HCT116 (cell line): ENCODE measurements at regions not wholly inside any gene's neighbourhood (a gene's known extent, or its start where the extent isn't known, plus 50 kb on each side); places are given as distances from the start of the nearest gene placed in this dataset.
"Not testable (repeated sequence)": the region's sequence is repeated elsewhere in the genome, so short reads cannot be mapped to it uniquely, and the experiment has no call there.

Experiments
- ATAC-seq: fragments of 200-7000 bp; cut with Tn5 transposase; 2 replicates; pipeline ENCODE4 v1.9.1; 2020; ENCODE audit warnings: mild to moderate bottlenecking, moderate library complexity
- BruUV-seq: library from RNA; stranded (reverse); fragments of 400-500 nt; replicated peaks from 2 replicates; lab custom pipeline; 2021; lab: Mats Ljungman, UMichigan
- CTCF ChIA-PET: fragments of 300-600 bp; sonication (Branson Sonifier 250); formaldehyde crosslinking; loops from one replicate; lab custom pipeline; 2021; ENCODE audit warnings: antibody characterized with exemption; lab: Charles Lee
- POLR2A ChIA-PET: fragments of 300-600, 350-600 bp; sonication (Branson Sonifier 250); formaldehyde crosslinking; loops from one replicate; lab custom pipeline; 2021; ENCODE audit warnings: antibody characterized with exemption; lab: Charles Lee
- RAD21 ChIA-PET, 2 experiments: fragments of 300-600 bp; sonication (Branson Sonifier 250); formaldehyde crosslinking; loops; one replicate each; lab custom pipeline; 2023; ENCODE audit warnings: low total read pairs in 2 of 2; ENCODE audit not compliant: uncharacterized antibody in 2 of 2, unreplicated experiment in 2 of 2, low non-redundant PET in 1 of 2; lab: Charles Lee
- DNase-seq: peaks from one replicate; pipeline ENCODE4 v3.0.0-alpha.2; 2010; ENCODE audit warnings: low read depth, low spot score
- H2AFZ ChIP-seq: fragments of 200-600 bp; shearing (Covaris generic), sonication (generic); 2 replicates; pipeline ENCODE4 v1.6.1; 2017; ENCODE audit warnings: low read depth, mixed run types, mixed read lengths, antibody characterized with exemption, low read length; ENCODE audit not compliant: poor library complexity, severe bottlenecking
- H3K27ac ChIP-seq: 2 replicates; pipeline ENCODE4 v1.5.1; 2012; ENCODE audit warnings: low read depth, low read length
- H3K27me3 ChIP-seq: fragments of 200-600 bp; sonication (generic); 2 replicates; pipeline ENCODE4 v1.6.1; 2016; ENCODE audit warnings: mixed run types, low read length, mixed read lengths; ENCODE audit not compliant: insufficient read depth
- H3K36me3 ChIP-seq, 2 experiments: fragments of 200-500 bp in 1 of 2; fragments of 200-600 bp in 1 of 2; sonication (Bioruptor generic) in 1 of 2; sonication (generic) in 1 of 2; 2 replicates each; pipeline versions ENCODE4 v1.5.1 to v1.6.1; 2014 to 2016; ENCODE audit warnings: low read length in 2 of 2, inconsistent platforms in 1 of 2, mixed read lengths in 1 of 2, mixed run types in 1 of 2; ENCODE audit not compliant: insufficient read depth in 2 of 2, control insufficient read depth in 1 of 2
- H3K4me1 ChIP-seq, 2 experiments: fragments of 200-600 bp in 1 of 2; sonication (generic) in 1 of 2; 2 replicates each; pipeline versions ENCODE4 v1.5.1 to v1.6.1; 2012 to 2017; ENCODE audit warnings: low read length in 2 of 2, inconsistent platforms in 1 of 2, mild to moderate bottlenecking in 1 of 2, mixed read lengths in 1 of 2, mixed run types in 1 of 2, moderate library complexity in 1 of 2; ENCODE audit not compliant: insufficient read depth in 2 of 2, control insufficient read depth in 1 of 2
- H3K4me2 ChIP-seq: fragments of 200-600 bp; sonication (generic); 2 replicates; pipeline ENCODE4 v1.6.1; 2017; ENCODE audit warnings: mixed run types, low read length, mixed read lengths
- H3K4me3 ChIP-seq, 2 experiments: fragments of 200-600 bp in 1 of 2; sonication (generic) in 1 of 2; replicated peaks in 1 of 2; 2 replicates each; pipeline ENCODE4 v1.5.1; 2011 to 2016; ENCODE audit warnings: low read length in 2 of 2, control low read depth in 1 of 2, low read depth in 1 of 2, mild to moderate bottlenecking in 1 of 2, mixed read lengths in 1 of 2, mixed run types in 1 of 2
- H3K79me2 ChIP-seq: fragments of 200-600 bp; sonication (generic); 2 replicates; pipeline ENCODE4 v1.6.1; 2017; ENCODE audit warnings: mild to moderate bottlenecking, mixed run types, low read length, moderate library complexity, mixed read lengths; ENCODE audit not compliant: insufficient read depth
- H3K9ac ChIP-seq: fragments of 200-600 bp; sonication (generic); 2 replicates; pipeline ENCODE4 v1.6.1; 2016; ENCODE audit warnings: low read length, mixed read lengths
- H3K9me2 ChIP-seq: fragments of 200-600 bp; sonication (generic), shearing (Covaris generic); 2 replicates; pipeline ENCODE4 v1.6.1; 2017; ENCODE audit warnings: mixed run types, mild to moderate bottlenecking, moderate library complexity; ENCODE audit not compliant: insufficient read depth
- H3K9me3 ChIP-seq, 2 experiments: fragments of 200-500 bp in 1 of 2; fragments of 200-600 bp in 1 of 2; sonication (Bioruptor generic) in 1 of 2; sonication (generic) in 1 of 2; 2 replicates each; pipeline ENCODE4 v1.6.1; 2014 to 2017; ENCODE audit warnings: low read length in 2 of 2, mixed read lengths in 2 of 2, inconsistent platforms in 1 of 2, low read depth in 1 of 2, mild to moderate bottlenecking in 1 of 2, mixed run types in 1 of 2, moderate library complexity in 1 of 2; ENCODE audit not compliant: control insufficient read depth in 1 of 2, insufficient read depth in 1 of 2
- H4K20me1 ChIP-seq: fragments of 200-600 bp; sonication (generic), shearing (Covaris generic); 2 replicates; pipeline ENCODE4 v1.6.1; 2017; ENCODE audit warnings: mixed run types, mild to moderate bottlenecking, moderate library complexity; ENCODE audit not compliant: insufficient read depth
- JUND ChIP-seq: IDR thresholded peaks from 2 replicates; pipeline ENCODE4 v1.6.1; 2012
- YY1 ChIP-seq: IDR thresholded peaks from 2 replicates; pipeline ENCODE4 v1.6.1; 2011; ENCODE audit warnings: low read length, low read depth, moderate library complexity, mild to moderate bottlenecking; ENCODE audit not compliant: insufficient replicate concordance; ENCODE audit errors: extremely low read depth
- ZFX ChIP-seq: fragments of 450-650 bp; IDR thresholded peaks from 2 replicates; pipeline ENCODE4 v1.6.1; 2017
- intact Hi-C: fragments of 100-400 bp; cut with micrococcal nuclease; formaldehyde crosslinking; loops from 2 replicates; pipeline ENCODE4 v1.10.0; 2022
- TF ChIP-seq, protein P1 (sequence below): IDR thresholded peaks from 2 replicates; pipeline ENCODE4 v1.6.1; 2012
- TF ChIP-seq, protein P2 (sequence below): IDR thresholded peaks from 2 replicates; pipeline ENCODE4 v1.6.1; 2012; ENCODE audit warnings: low read depth
- TF ChIP-seq, protein P3 (sequence below): IDR thresholded peaks from 2 replicates; pipeline ENCODE4 v1.6.1; 2011; ENCODE audit warnings: mild to moderate bottlenecking, low read length, moderate library complexity; ENCODE audit not compliant: insufficient replicate concordance; ENCODE audit errors: extremely low read depth
- TF ChIP-seq, protein P4 (sequence below): IDR thresholded peaks from 2 replicates; pipeline ENCODE4 v1.6.1; 2012

DNA sequence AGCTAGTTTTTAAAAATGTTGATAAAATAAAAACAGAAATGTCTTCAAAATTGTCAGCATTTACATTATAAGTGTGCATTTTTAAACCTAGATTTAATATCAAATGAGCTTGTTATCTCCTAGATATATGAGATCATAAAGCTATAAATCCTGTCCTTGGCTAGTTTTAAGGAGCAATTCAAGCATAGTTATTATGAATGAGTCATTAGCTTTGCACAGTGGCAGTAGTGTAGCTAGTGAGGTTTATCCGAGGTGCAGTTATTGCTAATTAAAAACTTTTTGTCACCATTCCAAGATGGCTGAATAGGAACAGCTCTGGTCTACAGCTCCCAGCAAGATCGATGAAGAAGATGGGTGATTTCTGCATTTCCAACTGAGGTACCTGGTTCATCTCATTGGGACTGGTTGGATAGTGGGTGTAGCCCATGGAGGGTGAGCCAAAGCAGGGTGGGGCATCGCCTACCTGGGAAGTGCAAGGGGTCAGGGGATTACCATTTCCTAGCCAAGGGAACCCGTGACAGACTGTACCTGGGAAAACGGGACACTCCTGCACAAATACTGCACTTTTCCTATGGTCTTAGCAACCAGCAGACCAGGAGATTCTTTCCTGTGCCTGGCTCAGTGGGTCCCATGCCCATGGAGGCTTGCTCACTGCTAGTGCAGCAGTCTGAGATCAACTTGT, 108.8 kb upstream of the SYNCRIP start:
- Histone ChIP-seq H3K9me2 (no peaks in the 10 kb centered on the region), H3K36me3 (no peaks in the 10 kb centered on the region), H3K27ac (no peak overlapping the region), H3K79me2 (no peaks in the 10 kb centered on the region), H3K9me3 (no peaks in the 10 kb centered on the region), H3K27me3 (no peaks in the 10 kb centered on the region), H4K20me1 (no peaks in the 10 kb centered on the region), H3K4me2 (no peak overlapping the region), H3K9ac (no peak overlapping the region), H3K4me1 (no peaks in the 10 kb centered on the region), H3K4me3 (no peak overlapping the region), H2AFZ (no peak overlapping the region)
- BruUV-seq = no TSS peak
- CTCF ChIA-PET = no interaction called here
- POLR2A ChIA-PET = no interaction called here
- no peak for ATAC-seq
- intact Hi-C loops = no loop called here
- RAD21 ChIA-PET = no interaction called here
- TF ChIP-seq, protein P1, sequence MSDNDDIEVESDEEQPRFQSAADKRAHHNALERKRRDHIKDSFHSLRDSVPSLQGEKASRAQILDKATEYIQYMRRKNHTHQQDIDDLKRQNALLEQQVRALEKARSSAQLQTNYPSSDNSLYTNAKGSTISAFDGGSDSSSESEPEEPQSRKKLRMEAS = no peak
- no peak for TF ChIP-seq ZFX
- TF ChIP-seq, protein P2, sequence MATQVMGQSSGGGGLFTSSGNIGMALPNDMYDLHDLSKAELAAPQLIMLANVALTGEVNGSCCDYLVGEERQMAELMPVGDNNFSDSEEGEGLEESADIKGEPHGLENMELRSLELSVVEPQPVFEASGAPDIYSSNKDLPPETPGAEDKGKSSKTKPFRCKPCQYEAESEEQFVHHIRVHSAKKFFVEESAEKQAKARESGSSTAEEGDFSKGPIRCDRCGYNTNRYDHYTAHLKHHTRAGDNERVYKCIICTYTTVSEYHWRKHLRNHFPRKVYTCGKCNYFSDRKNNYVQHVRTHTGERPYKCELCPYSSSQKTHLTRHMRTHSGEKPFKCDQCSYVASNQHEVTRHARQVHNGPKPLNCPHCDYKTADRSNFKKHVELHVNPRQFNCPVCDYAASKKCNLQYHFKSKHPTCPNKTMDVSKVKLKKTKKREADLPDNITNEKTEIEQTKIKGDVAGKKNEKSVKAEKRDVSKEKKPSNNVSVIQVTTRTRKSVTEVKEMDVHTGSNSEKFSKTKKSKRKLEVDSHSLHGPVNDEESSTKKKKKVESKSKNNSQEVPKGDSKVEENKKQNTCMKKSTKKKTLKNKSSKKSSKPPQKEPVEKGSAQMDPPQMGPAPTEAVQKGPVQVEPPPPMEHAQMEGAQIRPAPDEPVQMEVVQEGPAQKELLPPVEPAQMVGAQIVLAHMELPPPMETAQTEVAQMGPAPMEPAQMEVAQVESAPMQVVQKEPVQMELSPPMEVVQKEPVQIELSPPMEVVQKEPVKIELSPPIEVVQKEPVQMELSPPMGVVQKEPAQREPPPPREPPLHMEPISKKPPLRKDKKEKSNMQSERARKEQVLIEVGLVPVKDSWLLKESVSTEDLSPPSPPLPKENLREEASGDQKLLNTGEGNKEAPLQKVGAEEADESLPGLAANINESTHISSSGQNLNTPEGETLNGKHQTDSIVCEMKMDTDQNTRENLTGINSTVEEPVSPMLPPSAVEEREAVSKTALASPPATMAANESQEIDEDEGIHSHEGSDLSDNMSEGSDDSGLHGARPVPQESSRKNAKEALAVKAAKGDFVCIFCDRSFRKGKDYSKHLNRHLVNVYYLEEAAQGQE = no peak
- TF ChIP-seq JUND = no peak
- TF ChIP-seq, protein P3, sequence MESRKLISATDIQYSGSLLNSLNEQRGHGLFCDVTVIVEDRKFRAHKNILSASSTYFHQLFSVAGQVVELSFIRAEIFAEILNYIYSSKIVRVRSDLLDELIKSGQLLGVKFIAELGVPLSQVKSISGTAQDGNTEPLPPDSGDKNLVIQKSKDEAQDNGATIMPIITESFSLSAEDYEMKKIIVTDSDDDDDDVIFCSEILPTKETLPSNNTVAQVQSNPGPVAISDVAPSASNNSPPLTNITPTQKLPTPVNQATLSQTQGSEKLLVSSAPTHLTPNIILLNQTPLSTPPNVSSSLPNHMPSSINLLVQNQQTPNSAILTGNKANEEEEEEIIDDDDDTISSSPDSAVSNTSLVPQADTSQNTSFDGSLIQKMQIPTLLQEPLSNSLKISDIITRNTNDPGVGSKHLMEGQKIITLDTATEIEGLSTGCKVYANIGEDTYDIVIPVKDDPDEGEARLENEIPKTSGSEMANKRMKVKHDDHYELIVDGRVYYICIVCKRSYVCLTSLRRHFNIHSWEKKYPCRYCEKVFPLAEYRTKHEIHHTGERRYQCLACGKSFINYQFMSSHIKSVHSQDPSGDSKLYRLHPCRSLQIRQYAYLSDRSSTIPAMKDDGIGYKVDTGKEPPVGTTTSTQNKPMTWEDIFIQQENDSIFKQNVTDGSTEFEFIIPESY = no peak
- no peak for TF ChIP-seq YY1
- TF ChIP-seq, protein P4, sequence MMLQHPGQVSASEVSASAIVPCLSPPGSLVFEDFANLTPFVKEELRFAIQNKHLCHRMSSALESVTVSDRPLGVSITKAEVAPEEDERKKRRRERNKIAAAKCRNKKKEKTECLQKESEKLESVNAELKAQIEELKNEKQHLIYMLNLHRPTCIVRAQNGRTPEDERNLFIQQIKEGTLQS = no peak
- DNase-seq = no peak

DNA sequence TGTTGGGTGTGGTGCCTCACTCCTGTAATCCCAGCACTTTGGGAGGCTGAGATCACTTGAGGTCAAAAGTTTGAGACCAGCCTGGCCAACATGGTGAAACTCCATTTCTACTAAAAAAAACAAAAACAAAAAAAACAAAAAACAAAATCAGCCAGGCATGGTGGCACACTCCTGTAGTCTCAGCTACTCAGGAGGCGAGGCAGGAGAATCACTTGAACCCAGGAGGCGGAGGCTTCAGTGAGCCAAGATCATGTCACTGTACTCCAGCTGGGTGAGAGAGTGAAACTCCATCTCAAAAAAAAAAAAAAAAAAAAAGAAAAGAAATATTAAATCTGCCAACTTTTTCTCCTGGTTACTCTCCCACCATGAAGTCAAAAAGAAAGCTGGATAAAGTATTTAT, 107.5 kb upstream of the SYNCRIP start:
- H4K20me1 ChIP-seq, H2AFZ ChIP-seq, H3K9me3 ChIP-seq, CTCF ChIA-PET, POLR2A ChIA-PET, H3K4me3 ChIP-seq, ATAC-seq, H3K4me2 ChIP-seq, DNase-seq, H3K9me2 ChIP-seq, H3K79me2 ChIP-seq, H3K9ac ChIP-seq, H3K36me3 ChIP-seq, H3K27ac ChIP-seq, H3K27me3 ChIP-seq, intact Hi-C loops, BruUV-seq, H3K4me1 ChIP-seq, RAD21 ChIA-PET: not testable (repeated sequence)
